A673 (cell line): ENCODE measurements at regions not wholly inside any gene's neighbourhood (a gene's known extent, or its start where the extent isn't known, plus 50 kb on each side); places are given as distances from the start of the nearest gene placed in this dataset.

Experiments
- CTCF ChIP-seq: fragments of 300-800, 200-600 bp; sonication (generic); conservative IDR thresholded peaks from 2 replicates; pipeline ENCODE4 v1.5.1; 2017; ENCODE audit warnings: low read depth, mild to moderate bottlenecking, antibody characterized with exemption, low read length, moderate library complexity, mixed read lengths
- EZH2 ChIP-seq: fragments of 200-600 bp; sonication (generic); IDR thresholded peaks from 2 replicates; pipeline ENCODE4 v1.6.1; 2017; ENCODE audit warnings: borderline replicate concordance, low read depth, mild to moderate bottlenecking, mixed read lengths, antibody characterized with exemption, low read length; ENCODE audit not compliant: poor library complexity, severe bottlenecking

GRCh38 chr3:118628704-118629341 lies 405.8 kb downstream of the IGSF11 start:
- TF ChIP-seq CTCF: peak; percentile 80
- TF ChIP-seq EZH2: no peak
